ENCODE measurements at regions not wholly inside any gene's neighbourhood (a gene's known extent, or its start where the extent isn't known, plus 50 kb on each side); places are given as distances from the start of the nearest gene placed in this dataset.

GRCh38 chr4:100632163-100632562 lies 114.3 kb upstream of the EMCN start:
- H3K36me3 Mint-ChIP-seq (ENCODE audit: insufficient read depth, unreplicated experiment): no peaks in the 10 kb centered on the region
- TF ChIP-seq, protein P1, sequence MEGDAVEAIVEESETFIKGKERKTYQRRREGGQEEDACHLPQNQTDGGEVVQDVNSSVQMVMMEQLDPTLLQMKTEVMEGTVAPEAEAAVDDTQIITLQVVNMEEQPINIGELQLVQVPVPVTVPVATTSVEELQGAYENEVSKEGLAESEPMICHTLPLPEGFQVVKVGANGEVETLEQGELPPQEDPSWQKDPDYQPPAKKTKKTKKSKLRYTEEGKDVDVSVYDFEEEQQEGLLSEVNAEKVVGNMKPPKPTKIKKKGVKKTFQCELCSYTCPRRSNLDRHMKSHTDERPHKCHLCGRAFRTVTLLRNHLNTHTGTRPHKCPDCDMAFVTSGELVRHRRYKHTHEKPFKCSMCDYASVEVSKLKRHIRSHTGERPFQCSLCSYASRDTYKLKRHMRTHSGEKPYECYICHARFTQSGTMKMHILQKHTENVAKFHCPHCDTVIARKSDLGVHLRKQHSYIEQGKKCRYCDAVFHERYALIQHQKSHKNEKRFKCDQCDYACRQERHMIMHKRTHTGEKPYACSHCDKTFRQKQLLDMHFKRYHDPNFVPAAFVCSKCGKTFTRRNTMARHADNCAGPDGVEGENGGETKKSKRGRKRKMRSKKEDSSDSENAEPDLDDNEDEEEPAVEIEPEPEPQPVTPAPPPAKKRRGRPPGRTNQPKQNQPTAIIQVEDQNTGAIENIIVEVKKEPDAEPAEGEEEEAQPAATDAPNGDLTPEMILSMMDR (IDR thresholded peaks at IDR 0.05; ENCODE audit: insufficient read depth in 1 of 2, low read depth in 1 of 2, low read length in 1 of 2, severe bottlenecking in 1 of 2, unreplicated experiment in 1 of 2): no peak
- H3K9me3 Mint-ChIP-seq (ENCODE audit: unreplicated experiment): no peaks in the 10 kb centered on the region
- Histone ChIP-seq H3K9me3 (no peaks in the 10 kb centered on the region), H3K27me3 (replicated peaks; ENCODE audit: control insufficient read depth, insufficient read depth, low read length) (no peaks in the 10 kb centered on the region), H3K4me3 (ENCODE audit: low read depth, low read length) (no peak overlapping the region), H3K36me3 (ENCODE audit: control insufficient read depth, insufficient read depth, low read length) (no peaks in the 10 kb centered on the region), H3K4me1 (no peaks in the 10 kb centered on the region)
- no peak overlapping the region for H3K4me3 Mint-ChIP-seq (ENCODE audit: unreplicated experiment)
- no peak for DNase-seq
- peaks cover 7% of the 10 kb centered on the region for H3K27me3 Mint-ChIP-seq (ENCODE audit: insufficient read depth, unreplicated experiment)
- no TSS peak for BruUV-seq (replicated peaks)
- H3K4me1 Mint-ChIP-seq (ENCODE audit: low read depth, unreplicated experiment): no peaks in the 10 kb centered on the region
- ChIA-PET POLR2A (no interaction called here), CTCF (no interaction called here)
- intact Hi-C loops (cut with micrococcal nuclease; ENCODE audit: unreplicated experiment): loop anchor here (10.0 kb wide), 1 partner anchor 113 kb away; no protein-coding TSS in a partner anchor
- no peak overlapping the region for H3K27ac Mint-ChIP-seq (ENCODE audit: unreplicated experiment)

DNA sequence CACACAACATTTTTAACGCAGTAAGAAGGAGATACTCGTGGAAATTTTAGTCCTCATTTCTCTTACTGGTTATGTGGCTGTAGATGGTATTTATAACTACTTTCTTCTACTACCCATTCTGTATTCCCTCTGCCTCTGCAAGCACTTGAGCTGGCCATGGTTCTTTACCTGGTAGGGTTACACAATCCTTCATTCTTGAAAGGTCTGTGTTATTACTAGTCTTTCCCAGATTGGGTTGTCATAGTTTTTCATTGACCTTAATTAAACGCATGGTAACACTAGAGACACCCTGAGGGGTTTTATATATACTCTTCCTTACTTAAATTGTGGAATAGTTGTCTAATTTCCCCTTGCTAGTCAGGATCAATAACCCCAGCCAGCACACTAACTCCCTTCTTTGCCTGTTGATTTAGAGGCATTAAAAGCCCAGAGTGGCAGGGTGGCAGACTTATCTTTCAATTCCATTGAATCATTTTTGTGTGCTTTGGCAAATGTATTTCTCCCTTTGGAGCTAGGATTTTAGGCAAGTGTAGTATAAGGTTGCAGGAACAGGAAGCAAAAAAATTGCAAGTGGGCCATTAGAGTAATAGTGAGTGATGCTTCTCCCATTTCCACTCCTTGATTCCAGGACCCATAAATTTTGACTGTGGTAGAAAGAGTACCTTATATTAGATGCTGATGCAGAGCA lies 113.6 kb upstream of the EMCN start:
- Mint-ChIP-seq H3K4me1 (ENCODE audit: low read depth, unreplicated experiment) (no peaks in the 10 kb centered on the region), H3K27me3 (ENCODE audit: insufficient read depth, unreplicated experiment) (peaks cover 4% of the 10 kb centered on the region), H3K4me3 (ENCODE audit: unreplicated experiment) (no peak overlapping the region), H3K36me3 (ENCODE audit: insufficient read depth, unreplicated experiment) (no peaks in the 10 kb centered on the region), H3K27ac (ENCODE audit: unreplicated experiment) (no peak overlapping the region), H3K9me3 (ENCODE audit: unreplicated experiment) (no peaks in the 10 kb centered on the region)
- intact Hi-C loops (cut with micrococcal nuclease; ENCODE audit: unreplicated experiment): loop anchor here (10.0 kb wide), 1 partner anchor 113 kb away; no protein-coding TSS in a partner anchor
- ChIA-PET CTCF (no interaction called here), POLR2A (no interaction called here)
- TF ChIP-seq, protein P1 (IDR thresholded peaks at IDR 0.05; ENCODE audit: insufficient read depth in 1 of 2, low read depth in 1 of 2, low read length in 1 of 2, severe bottlenecking in 1 of 2, unreplicated experiment in 1 of 2): no peak
- Histone ChIP-seq H3K36me3 (ENCODE audit: control insufficient read depth, insufficient read depth, low read length) (no peaks in the 10 kb centered on the region), H3K27me3 (replicated peaks; ENCODE audit: control insufficient read depth, insufficient read depth, low read length) (no peaks in the 10 kb centered on the region), H3K9me3 (no peaks in the 10 kb centered on the region), H3K4me1 (no peaks in the 10 kb centered on the region), H3K4me3 (ENCODE audit: low read depth, low read length) (no peak overlapping the region)
- no peak for DNase-seq
- no TSS peak for BruUV-seq (replicated peaks)

- TF ChIP-seq, protein P1 (IDR thresholded peaks at IDR 0.05; ENCODE audit: insufficient read depth in 1 of 2, low read depth in 1 of 2, low read length in 1 of 2, severe bottlenecking in 1 of 2, unreplicated experiment in 1 of 2): no peak
- POLR2A ChIA-PET: no interaction called here
- Histone ChIP-seq H3K27me3 (replicated peaks; ENCODE audit: control insufficient read depth, insufficient read depth, low read length) (no peaks in the 10 kb centered on the region), H3K4me1 (no peaks in the 10 kb centered on the region), H3K9me3 (no peaks in the 10 kb centered on the region), H3K4me3 (ENCODE audit: low read depth, low read length) (no peak overlapping the region), H3K36me3 (ENCODE audit: control insufficient read depth, insufficient read depth, low read length) (no peaks in the 10 kb centered on the region)
- H3K9me3 Mint-ChIP-seq (ENCODE audit: unreplicated experiment): no peaks in the 10 kb centered on the region
- no peak overlapping the region for H3K4me3 Mint-ChIP-seq (ENCODE audit: unreplicated experiment)
- intact Hi-C loops (cut with micrococcal nuclease; ENCODE audit: unreplicated experiment): loop anchor here (10.0 kb wide), 1 partner anchor 114 kb away; no protein-coding TSS in a partner anchor
- H3K27ac Mint-ChIP-seq (ENCODE audit: unreplicated experiment): no peak overlapping the region
- DNase-seq: no peak
- no peaks in the 10 kb centered on the region for H3K36me3 Mint-ChIP-seq (ENCODE audit: insufficient read depth, unreplicated experiment)
- no peaks in the 10 kb centered on the region for H3K4me1 Mint-ChIP-seq (ENCODE audit: low read depth, unreplicated experiment)
- peaks cover 4% of the 10 kb centered on the region for H3K27me3 Mint-ChIP-seq (ENCODE audit: insufficient read depth, unreplicated experiment)
- BruUV-seq (replicated peaks): no TSS peak
- CTCF ChIA-PET: no interaction called here
Measured at GRCh38 chr4:100630341-100630740, 112.5 kb upstream of the EMCN start.

Measured in Caco-2 (cell line).